Activated CD8-positive, alpha-beta memory T cell treated with anti-CD3 and anti-CD28 coated beads for 36 hours (primary cell): ENCODE measurements at regions not wholly inside any gene's neighbourhood (a gene's known extent, or its start where the extent isn't known, plus 50 kb on each side); places are given as distances from the start of the nearest gene placed in this dataset.
"Not testable (repeated sequence)": the region's sequence is repeated elsewhere in the genome, so short reads cannot be mapped to it uniquely, and the experiment has no call there.

Experiments
- CTCF ChIA-PET: fragments of 350-600 bp; sonication (Branson Sonifier 250); formaldehyde crosslinking; loops from one replicate; lab custom pipeline; 2021; ENCODE audit warnings: antibody characterized with exemption; lab: Charles Lee
- POLR2A ChIA-PET: fragments of 350-600 bp; sonication (Branson Sonifier 250); formaldehyde crosslinking; loops from one replicate; lab custom pipeline; 2021; ENCODE audit warnings: antibody characterized with exemption; lab: Charles Lee

DNA sequence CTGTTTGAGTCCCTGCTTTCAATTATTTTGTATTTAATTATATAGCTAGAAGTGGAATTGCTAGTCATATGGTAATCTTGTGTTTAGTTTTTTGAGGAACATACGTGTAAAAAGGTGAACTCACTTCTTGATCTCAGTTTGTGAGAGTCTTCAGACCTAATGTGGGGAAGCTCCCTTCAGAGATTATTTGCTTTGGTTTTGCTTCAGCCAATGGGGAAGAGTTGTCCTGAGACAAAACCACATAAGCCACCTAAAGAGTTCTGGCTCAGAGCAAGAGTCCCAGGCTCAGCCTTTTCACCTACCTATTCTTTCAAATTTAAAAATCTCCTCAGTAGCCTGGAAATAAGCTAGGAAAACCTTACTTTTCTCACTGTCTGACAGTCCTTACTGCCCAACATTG lies 138.4 kb downstream of the UCK2 start:
- ChIA-PET CTCF (interaction anchor here (1.0 kb wide), 1 partner anchor 32 kb away, joined by 3 read pairs; no protein-coding TSS in a partner anchor), POLR2A (no interaction called here)

DNA sequence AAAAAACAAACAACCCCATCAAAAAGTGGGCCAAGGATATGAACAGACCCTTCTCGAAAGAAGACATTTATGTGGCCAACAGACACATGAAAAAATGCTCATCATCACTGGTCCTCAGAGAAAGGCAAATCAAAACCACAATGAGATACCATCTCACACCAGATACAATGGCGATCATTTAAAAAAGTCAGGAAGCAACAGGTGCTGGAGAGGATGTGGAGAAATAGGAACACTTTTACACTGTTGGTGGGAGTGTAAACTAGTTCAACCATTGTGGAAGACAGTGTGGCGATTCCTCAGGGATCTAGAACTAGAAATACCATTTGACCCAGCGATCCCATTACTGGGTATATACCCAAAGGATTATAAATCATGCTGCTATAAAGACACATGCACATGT lies 142.0 kb downstream of the UCK2 start:
- POLR2A ChIA-PET, CTCF ChIA-PET: not testable (repeated sequence)

DNA sequence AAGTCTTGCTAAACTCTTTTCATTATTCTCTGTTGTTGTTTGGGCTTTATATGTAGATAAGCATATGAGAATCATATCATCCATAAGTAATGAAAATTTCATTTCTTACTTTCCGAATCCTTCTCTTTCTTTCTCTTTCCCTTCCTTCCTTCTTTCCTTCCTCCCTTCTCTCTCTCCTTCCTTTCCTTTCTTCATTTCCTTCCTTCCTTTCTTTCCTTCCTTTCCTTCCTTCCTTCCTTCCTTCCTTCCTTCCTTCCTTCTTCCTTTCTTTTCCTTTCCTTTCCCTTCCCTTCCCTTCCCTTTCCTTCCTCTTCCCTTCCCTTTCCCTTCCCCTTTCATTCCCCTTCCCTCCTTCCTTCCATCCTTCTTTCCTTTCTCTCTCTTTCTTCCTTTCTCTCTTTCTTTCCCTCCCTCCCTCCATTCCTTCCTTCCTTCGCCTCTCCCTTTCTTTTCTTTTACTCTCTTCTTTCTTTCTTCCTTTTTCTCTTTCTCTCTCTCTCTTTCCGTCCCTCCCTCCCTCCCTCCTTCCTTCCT lies 147.3 kb downstream of the UCK2 start:
- POLR2A ChIA-PET, result no interaction called here
- CTCF ChIA-PET, result no interaction called here

DNA sequence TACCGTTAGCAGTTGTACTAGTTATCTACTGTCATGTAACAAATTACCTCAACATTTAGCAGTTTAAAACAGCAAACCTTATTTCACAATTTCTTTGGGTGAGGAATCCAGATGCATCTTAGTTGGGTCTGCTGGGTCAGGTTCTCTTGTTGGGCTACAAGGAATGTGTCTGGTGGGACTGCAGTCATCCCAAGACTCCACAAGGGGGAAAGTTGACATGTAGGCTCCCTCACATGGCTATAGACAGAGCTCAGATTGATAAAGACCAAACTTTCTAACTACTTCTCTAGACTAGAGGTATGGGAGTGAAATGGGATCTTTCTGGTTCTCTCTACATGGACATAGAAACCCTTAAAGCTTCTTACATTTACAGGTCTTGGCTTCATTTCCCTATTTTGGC lies 160.9 kb downstream of the UCK2 start:
- CTCF ChIA-PET, result no interaction called here

DNA sequence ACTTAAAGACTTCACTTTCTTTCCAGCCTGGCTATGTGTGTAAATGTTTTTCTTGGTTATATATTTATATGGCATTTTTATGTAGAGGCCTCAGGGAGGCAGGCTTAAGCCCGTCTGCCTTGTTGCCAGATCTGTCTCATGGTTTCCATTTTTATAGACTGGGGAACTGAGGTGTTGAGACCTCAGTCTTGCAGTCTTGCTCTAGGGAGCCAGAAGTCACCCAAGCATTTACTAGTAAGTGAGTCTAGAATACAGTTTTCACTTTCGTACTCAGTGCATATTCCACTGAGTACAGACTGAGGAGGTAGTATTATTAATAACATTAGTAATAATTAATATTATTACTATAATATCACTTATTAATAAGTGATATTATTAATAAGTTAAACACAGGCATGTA lies 161.4 kb downstream of the UCK2 start:
- POLR2A ChIA-PET, result no interaction called here
- CTCF ChIA-PET, result no interaction called here

More for the DNA sequence above, 160.9 kb downstream of the UCK2 start:
- POLR2A ChIA-PET, result no interaction called here

DNA sequence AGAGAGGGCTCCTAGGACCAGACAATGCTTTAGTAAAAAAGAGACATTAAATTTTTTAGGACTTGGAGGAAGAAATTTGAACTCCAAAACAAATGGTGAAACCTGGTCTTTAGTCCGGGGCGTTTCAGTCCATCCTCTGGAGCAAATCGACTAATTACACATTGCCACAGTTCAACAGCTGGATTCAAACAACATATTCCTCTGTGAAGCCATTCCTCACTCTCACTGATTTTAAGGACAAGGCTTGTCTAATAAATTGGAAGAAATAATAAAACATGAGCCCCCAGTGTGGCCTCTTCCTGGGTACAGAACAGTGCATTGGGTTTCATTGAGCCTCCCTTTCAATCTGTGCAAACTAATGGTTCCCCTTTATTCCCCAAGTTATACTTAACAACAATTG lies 165.1 kb downstream of the UCK2 start:
- POLR2A ChIA-PET, result no interaction called here
- CTCF ChIA-PET, result no interaction called here

DNA sequence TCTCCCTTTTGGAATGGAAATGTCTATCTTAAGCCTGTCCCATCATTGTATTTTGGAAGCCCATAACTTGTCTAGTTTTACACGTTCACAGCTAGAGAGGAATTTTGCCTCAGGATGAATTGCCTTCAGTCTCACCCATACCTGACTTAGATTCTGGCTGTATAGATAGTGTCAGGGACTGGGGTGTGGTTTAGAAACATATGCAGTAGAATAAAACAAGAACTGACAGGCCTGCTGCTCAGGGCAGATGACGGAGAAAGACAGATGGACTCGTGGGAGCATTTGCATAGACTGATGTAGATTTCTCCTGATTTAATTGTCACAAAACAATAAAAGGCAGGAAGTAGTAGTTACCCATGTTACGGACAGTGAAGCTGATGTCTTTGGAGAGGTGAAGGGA lies 166.7 kb downstream of the UCK2 start:
- CTCF ChIA-PET, result no interaction called here
- POLR2A ChIA-PET, result no interaction called here

DNA sequence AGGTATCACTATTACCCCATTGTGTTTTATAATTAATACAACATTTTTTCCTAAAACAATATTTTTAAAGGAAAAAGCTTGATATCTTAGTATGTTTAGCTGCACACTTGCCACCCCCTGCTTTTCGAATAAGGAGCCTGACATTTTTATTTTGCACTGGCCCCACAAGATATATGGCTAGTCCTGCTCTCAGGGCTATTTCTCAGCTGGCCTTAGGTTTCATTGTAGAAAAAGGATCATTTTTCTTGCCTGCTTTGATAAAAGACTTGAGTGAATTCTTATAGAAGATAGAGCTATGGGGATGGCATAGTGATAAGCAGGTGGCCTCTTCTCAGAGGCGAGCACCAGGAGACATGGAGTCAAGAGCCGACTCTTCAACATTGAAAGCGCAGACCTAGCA lies 167.0 kb downstream of the FAM78B start:
- CTCF ChIA-PET, result no interaction called here
- POLR2A ChIA-PET, result no interaction called here

DNA sequence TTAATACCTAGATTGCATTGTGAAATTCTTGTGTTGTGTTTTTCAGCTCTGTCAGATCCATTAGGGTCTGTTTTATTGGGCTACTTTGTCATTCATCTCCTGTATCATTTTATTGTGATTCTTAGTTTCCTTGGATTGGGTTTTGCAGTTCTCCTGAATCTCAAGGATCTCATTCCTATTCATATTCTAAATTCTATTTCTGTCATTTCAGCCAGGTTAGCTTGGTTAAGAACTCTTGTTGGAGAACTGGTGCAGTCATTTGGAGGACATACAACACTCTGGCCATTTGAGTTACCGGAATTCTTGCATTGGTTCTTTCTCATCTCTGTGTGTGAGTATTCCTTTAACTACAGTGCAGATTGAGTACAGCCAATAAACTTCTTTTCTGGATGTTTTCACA lies 159.6 kb downstream of the FAM78B start:
- POLR2A ChIA-PET, result no interaction called here
- CTCF ChIA-PET, result no interaction called here

DNA sequence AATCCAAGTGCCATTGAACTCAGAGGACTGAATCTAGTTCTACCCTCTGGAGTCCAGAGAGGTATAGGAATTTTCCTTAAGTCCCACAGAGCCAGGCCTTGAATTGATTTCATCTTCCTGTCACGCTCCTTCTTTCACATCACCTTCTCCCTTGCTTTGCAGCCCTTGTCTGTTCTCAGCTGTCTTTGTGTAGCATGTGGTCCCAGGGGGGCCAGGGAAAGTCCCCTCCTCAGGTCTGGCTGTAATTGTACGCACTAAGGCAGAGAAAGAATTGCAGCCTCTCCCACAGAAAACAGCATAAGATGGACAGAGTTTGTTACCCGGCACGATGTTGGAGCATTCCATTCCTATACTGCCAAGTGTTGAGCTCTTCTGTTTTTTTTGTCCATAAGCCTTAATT lies 153.6 kb downstream of the FAM78B start:
- POLR2A ChIA-PET, result no interaction called here
- CTCF ChIA-PET, result no interaction called here

DNA sequence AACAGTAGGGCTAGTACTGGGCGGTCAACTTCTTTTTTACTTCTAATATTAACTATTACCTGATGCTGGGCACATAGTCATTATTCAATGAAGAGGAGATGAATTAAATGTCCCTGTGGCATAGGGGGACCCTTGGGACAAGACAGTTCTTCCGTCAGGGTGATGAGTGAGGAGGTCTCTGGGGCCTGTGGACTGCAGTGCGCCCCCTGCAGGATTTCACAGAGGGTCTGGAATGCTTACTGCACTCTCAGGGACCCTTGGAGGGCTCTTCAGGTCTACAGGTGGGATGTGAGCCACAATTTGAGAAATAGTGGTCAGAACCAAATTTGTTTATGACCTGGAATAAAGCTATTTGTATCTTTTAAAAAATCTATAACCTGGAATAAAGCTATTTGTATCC lies 149.4 kb downstream of the FAM78B start:
- POLR2A ChIA-PET, result no interaction called here
- CTCF ChIA-PET, result interaction anchor here (0.6 kb wide), 1 partner anchor 267 kb away, joined by 3 read pairs; no protein-coding TSS in a partner anchor
